ENCODE measurements at regions not wholly inside any gene's neighbourhood (a gene's known extent, or its start where the extent isn't known, plus 50 kb on each side); places are given as distances from the start of the nearest gene placed in this dataset.

GRCh38 chr6:23447731-23448130 is 678.3 kb upstream of the NRSN1 start:
- no peak overlapping the region for H2AK5ac ChIP-seq (ENCODE audit: insufficient read length, low read length)

More at GRCh38 chr6:23447731-23448130, 678.3 kb upstream of the NRSN1 start:
- Histone ChIP-seq H3K27ac (ENCODE audit: insufficient read length, low read depth, low read length) (no peak overlapping the region), H3K18ac (ENCODE audit: insufficient read length, low read depth, low read length) (no peak overlapping the region), H3K23me2 (ENCODE audit: insufficient read length, low read depth, low read length, poor library complexity, severe bottlenecking) (no peaks in the 10 kb centered on the region), H3K4ac (ENCODE audit: low read depth, low read length) (no peak overlapping the region), H3K9me3 (ENCODE audit: control insufficient read depth, low read depth, low read length) (no peaks in the 10 kb centered on the region), H3K4me1 (ENCODE audit: insufficient read depth, low read length) (no peaks in the 10 kb centered on the region), H2BK15ac (ENCODE audit: low read depth, low read length) (no peak overlapping the region), H2BK12ac (ENCODE audit: insufficient read length, low read depth, low read length) (no peak overlapping the region), H4K5ac (ENCODE audit: insufficient read length, low read depth, low read length) (no peak overlapping the region), H3K23ac (ENCODE audit: insufficient read length, low read depth, low read length) (no peak overlapping the region), H3K27me3 (ENCODE audit: insufficient read depth, low read length) (no peaks in the 10 kb centered on the region), H2BK20ac (ENCODE audit: low read depth, low read length, poor library complexity, severe bottlenecking) (no peak overlapping the region), H3T11ph (ENCODE audit: low read length) (no peak overlapping the region), H3K56ac (ENCODE audit: insufficient read length, low read depth, low read length) (no peak overlapping the region), H4K20me1 (ENCODE audit: control insufficient read depth, insufficient read depth, insufficient read length) (no peaks in the 10 kb centered on the region), H3K14ac (ENCODE audit: insufficient read depth, low read length) (no peak overlapping the region), H3K9ac (ENCODE audit: extremely low read depth, insufficient read length, low read length) (no peak overlapping the region), H2BK5ac (ENCODE audit: insufficient read length, low read length) (no peak overlapping the region), H4K8ac (replicated peaks; ENCODE audit: insufficient read length, low read depth, low read length) (no peak overlapping the region), H3K79me1 (ENCODE audit: insufficient read depth, low read depth, low read length, poor library complexity, severe bottlenecking) (no peaks in the 10 kb centered on the region), H2BK120ac (ENCODE audit: low read depth, low read length, poor library complexity, severe bottlenecking) (no peak overlapping the region), H4K91ac (ENCODE audit: insufficient read length, low read depth, low read length) (no peak overlapping the region), H2AFZ (ENCODE audit: low read length) (no peak overlapping the region), H3K4me2 (ENCODE audit: insufficient read depth, insufficient read length, low read length) (no peak overlapping the region), H3K79me2 (ENCODE audit: insufficient read depth, low read length) (no peaks in the 10 kb centered on the region)
- Mint-ChIP-seq H3K27me3 (ENCODE audit: low read depth) (no peaks in the 10 kb centered on the region), H3K4me3 (no peak overlapping the region), H3K36me3 (ENCODE audit: insufficient read depth in 1 of 3, low read depth in 3 of 3) (no peaks in the 10 kb centered on the region; a peak in 1 of 7 replicates), H3K27ac (no peak overlapping the region), H3K9me3 (no peaks in the 10 kb centered on the region; a peak in 1 of 5 replicates), H3K4me1 (peaks cover 12 to 16% of the 10 kb centered on the region in 2 experiments)
- no peak for TF ChIP-seq CTCF (conservative IDR thresholded peaks at IDR 0.05)
- no peak for DNase-seq
